ENCODE measurements at regions not wholly inside any gene's neighbourhood (a gene's known extent, or its start where the extent isn't known, plus 50 kb on each side); places are given as distances from the start of the nearest gene placed in this dataset.

DNA sequence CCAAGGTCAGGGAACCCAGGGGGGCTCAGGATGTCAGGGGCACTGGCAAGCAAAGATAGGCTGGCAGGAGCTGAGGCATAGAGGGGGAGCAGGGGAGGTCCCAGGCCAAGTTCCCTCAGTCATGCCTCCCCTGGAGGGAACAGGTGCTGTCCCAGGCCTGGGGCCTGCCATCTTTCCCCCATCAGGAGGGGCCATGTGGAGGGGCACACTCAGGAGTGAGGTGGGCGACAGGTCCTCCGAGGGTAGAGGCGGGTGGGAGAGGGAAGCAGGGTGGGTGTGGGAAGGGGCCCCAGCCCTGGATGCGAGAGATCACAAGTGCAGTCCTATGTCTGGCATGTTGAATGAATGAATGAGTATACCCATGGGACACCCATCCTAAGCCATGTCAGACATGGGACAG, 127.7 kb upstream of the GLI2 start:
- Histone ChIP-seq H3K4me3 (ENCODE audit: insufficient read depth, low read depth, low read length) (no peak overlapping the region), H4K20me1 (ENCODE audit: insufficient read depth, low read length) (no peaks in the 10 kb centered on the region), H3K4me2 (ENCODE audit: low read length) (no peak overlapping the region), H3K27ac (ENCODE audit: low read depth, low read length) (no peak overlapping the region), H3K36me3 (ENCODE audit: insufficient read depth, low read length) (no peaks in the 10 kb centered on the region), H3K9ac (ENCODE audit: low read length) (no peak overlapping the region), H3K27me3 (ENCODE audit: insufficient read depth, low read length) (no peaks in the 10 kb centered on the region), H3K79me2 (ENCODE audit: insufficient read depth, low read length) (no peaks in the 10 kb centered on the region), H2AFZ (ENCODE audit: low read depth, low read length) (no peak overlapping the region), H3K9me3 (ENCODE audit: insufficient read depth, low read depth, low read length) (no peaks in the 10 kb centered on the region), H3K4me1 (ENCODE audit: insufficient read depth, low read length) (peaks cover 4% of the 10 kb centered on the region)
- Mint-ChIP-seq H3K4me1 (ENCODE audit: low read depth, unreplicated experiment) (peaks cover 7% of the 10 kb centered on the region), H3K9me3 (ENCODE audit: unreplicated experiment) (peaks cover 4% of the 10 kb centered on the region), H3K27me3 (ENCODE audit: low read depth, unreplicated experiment) (peaks cover 68% of the 10 kb centered on the region), H3K36me3 (ENCODE audit: low read depth, unreplicated experiment) (no peaks in the 10 kb centered on the region), H3K4me3 (ENCODE audit: unreplicated experiment) (no peak overlapping the region), H3K27ac (ENCODE audit: unreplicated experiment) (no peak overlapping the region)
- no peak for DNase-seq (ENCODE audit: low read depth)
- FAIRE-seq: no peak
- TF ChIP-seq, protein P1, sequence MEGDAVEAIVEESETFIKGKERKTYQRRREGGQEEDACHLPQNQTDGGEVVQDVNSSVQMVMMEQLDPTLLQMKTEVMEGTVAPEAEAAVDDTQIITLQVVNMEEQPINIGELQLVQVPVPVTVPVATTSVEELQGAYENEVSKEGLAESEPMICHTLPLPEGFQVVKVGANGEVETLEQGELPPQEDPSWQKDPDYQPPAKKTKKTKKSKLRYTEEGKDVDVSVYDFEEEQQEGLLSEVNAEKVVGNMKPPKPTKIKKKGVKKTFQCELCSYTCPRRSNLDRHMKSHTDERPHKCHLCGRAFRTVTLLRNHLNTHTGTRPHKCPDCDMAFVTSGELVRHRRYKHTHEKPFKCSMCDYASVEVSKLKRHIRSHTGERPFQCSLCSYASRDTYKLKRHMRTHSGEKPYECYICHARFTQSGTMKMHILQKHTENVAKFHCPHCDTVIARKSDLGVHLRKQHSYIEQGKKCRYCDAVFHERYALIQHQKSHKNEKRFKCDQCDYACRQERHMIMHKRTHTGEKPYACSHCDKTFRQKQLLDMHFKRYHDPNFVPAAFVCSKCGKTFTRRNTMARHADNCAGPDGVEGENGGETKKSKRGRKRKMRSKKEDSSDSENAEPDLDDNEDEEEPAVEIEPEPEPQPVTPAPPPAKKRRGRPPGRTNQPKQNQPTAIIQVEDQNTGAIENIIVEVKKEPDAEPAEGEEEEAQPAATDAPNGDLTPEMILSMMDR (IDR thresholded peaks at IDR 0.05; ENCODE audit: insufficient read depth, low read depth, low read length): no peak
- TF ChIP-seq EZH2 (IDR thresholded peaks at IDR 0.05; ENCODE audit: insufficient read depth, low read length): no peak

DNA sequence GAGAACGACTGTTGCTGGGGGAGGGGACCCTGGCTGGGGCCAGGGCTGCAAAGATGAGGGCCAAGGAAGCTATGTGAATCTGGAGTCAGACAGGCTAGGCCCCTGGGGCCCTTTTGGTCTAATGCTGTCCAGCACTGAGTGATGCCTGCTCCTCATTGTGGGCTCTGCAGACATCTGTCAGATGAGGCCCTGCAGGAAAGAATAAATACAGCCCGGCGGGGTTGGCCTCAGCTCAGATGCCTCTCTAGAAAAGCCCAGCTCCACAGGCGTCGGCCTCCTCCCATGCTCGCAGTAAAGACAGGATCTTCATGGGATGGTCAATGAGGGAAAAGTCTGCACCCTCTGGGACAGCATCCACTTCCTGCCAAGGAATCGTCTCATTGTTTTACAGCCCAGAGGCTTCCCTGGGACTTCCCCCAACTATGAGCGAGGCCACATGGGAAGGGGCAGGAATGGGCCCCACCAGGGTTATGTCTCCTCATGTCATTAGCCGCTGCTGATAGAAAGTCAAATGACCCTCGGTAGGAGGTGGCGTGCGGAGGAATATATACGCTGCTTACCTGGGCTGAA, 125.8 kb upstream of the GLI2 start:
- Mint-ChIP-seq H3K9me3 (ENCODE audit: unreplicated experiment) (peaks cover 2% of the 10 kb centered on the region), H3K27ac (ENCODE audit: unreplicated experiment) (no peak overlapping the region), H3K4me3 (ENCODE audit: unreplicated experiment) (no peak overlapping the region), H3K27me3 (ENCODE audit: low read depth, unreplicated experiment) (peaks cover 74% of the 10 kb centered on the region), H3K36me3 (ENCODE audit: low read depth, unreplicated experiment) (no peaks in the 10 kb centered on the region), H3K4me1 (ENCODE audit: low read depth, unreplicated experiment) (peaks cover 13% of the 10 kb centered on the region)
- Histone ChIP-seq H3K9ac (ENCODE audit: low read length) (no peak overlapping the region), H3K27me3 (ENCODE audit: insufficient read depth, low read length) (no peaks in the 10 kb centered on the region), H3K36me3 (ENCODE audit: insufficient read depth, low read length) (no peaks in the 10 kb centered on the region), H3K27ac (ENCODE audit: low read depth, low read length) (no peak overlapping the region), H3K4me2 (ENCODE audit: low read length) (no peak overlapping the region), H2AFZ (ENCODE audit: low read depth, low read length) (no peak overlapping the region), H3K4me3 (ENCODE audit: insufficient read depth, low read depth, low read length) (no peak overlapping the region), H3K79me2 (ENCODE audit: insufficient read depth, low read length) (no peaks in the 10 kb centered on the region), H3K9me3 (ENCODE audit: insufficient read depth, low read depth, low read length) (no peaks in the 10 kb centered on the region), H4K20me1 (ENCODE audit: insufficient read depth, low read length) (no peaks in the 10 kb centered on the region), H3K4me1 (ENCODE audit: insufficient read depth, low read length) (peaks cover 22% of the 10 kb centered on the region)
- TF ChIP-seq, protein P1 (IDR thresholded peaks at IDR 0.05; ENCODE audit: insufficient read depth, low read depth, low read length): no peak
- TF ChIP-seq EZH2 (IDR thresholded peaks at IDR 0.05; ENCODE audit: insufficient read depth, low read length): no peak
- FAIRE-seq (no peak), DNase-seq (ENCODE audit: low read depth) (no peak)

DNA sequence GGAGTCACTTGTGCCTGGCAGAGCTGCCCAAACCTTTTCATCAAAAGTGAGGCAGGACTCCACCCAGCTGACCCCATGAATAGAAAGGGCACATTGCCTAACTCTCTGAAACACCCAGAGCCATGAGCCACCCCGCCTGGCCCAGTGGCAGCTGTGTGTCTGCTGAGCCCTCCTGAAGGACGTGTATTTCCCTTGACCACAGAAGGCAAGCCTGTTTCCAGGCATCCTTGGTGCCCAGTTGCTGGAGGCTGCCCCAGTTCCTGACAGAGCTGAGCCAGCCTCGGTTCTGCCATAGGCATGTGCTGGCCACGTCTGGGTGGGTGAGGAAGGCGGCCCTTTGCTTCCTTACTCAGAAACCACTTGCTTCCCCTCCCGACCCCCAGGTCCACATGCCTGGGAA, 124.7 kb upstream of the GLI2 start:
- H3K4me3 Mint-ChIP-seq (ENCODE audit: unreplicated experiment): no peak overlapping the region
- DNase-seq (ENCODE audit: low read depth) (no peak), FAIRE-seq (no peak)
- Histone ChIP-seq H3K27ac (ENCODE audit: low read depth, low read length) (no peak overlapping the region), H3K79me2 (ENCODE audit: insufficient read depth, low read length) (no peaks in the 10 kb centered on the region), H3K9ac (ENCODE audit: low read length) (no peak overlapping the region), H3K4me2 (ENCODE audit: low read length) (no peak overlapping the region), H4K20me1 (ENCODE audit: insufficient read depth, low read length) (no peaks in the 10 kb centered on the region), H2AFZ (ENCODE audit: low read depth, low read length) (no peak overlapping the region), H3K36me3 (ENCODE audit: insufficient read depth, low read length) (no peaks in the 10 kb centered on the region), H3K27me3 (ENCODE audit: insufficient read depth, low read length) (no peaks in the 10 kb centered on the region), H3K4me1 (ENCODE audit: insufficient read depth, low read length) (peaks cover 22% of the 10 kb centered on the region), H3K9me3 (ENCODE audit: insufficient read depth, low read depth, low read length) (no peaks in the 10 kb centered on the region), H3K4me3 (ENCODE audit: insufficient read depth, low read depth, low read length) (no peak overlapping the region)
- no peak for TF ChIP-seq EZH2 (IDR thresholded peaks at IDR 0.05; ENCODE audit: insufficient read depth, low read length)
- TF ChIP-seq, protein P1 (IDR thresholded peaks at IDR 0.05; ENCODE audit: insufficient read depth, low read depth, low read length): no peak
- H3K27me3 Mint-ChIP-seq (ENCODE audit: low read depth, unreplicated experiment): peaks cover 75% of the 10 kb centered on the region
- no peak overlapping the region for H3K27ac Mint-ChIP-seq (ENCODE audit: unreplicated experiment)
- peaks cover 6% of the 10 kb centered on the region for H3K4me1 Mint-ChIP-seq (ENCODE audit: low read depth, unreplicated experiment)
- peaks cover 4% of the 10 kb centered on the region for H3K9me3 Mint-ChIP-seq (ENCODE audit: unreplicated experiment)
- H3K36me3 Mint-ChIP-seq (ENCODE audit: low read depth, unreplicated experiment): no peaks in the 10 kb centered on the region

Measured in astrocyte (in vitro differentiated cells and primary cell).